Prostate gland (tissue), 2 donors: ENCODE measurements at regions not wholly inside any gene's neighbourhood (a gene's known extent, or its start where the extent isn't known, plus 50 kb on each side); places are given as distances from the start of the nearest gene placed in this dataset.

Experiments used
- POLR2A ChIP-seq: fragments of 450-650 bp; IDR thresholded peaks from one replicate; pipeline ENCODE4 v1.6.1; 2016; ENCODE audit warnings: antibody characterized with exemption, mild to moderate bottlenecking
- POLR2AphosphoS5 ChIP-seq: sonication (generic); formaldehyde crosslinking; IDR thresholded peaks from one replicate; pipeline ENCODE4 v1.6.1; 2017; ENCODE audit warnings: antibody characterized with exemption
- TF ChIP-seq, protein P1 (sequence below), 4 experiments: fragments of 200-600 bp in 2 of 4; fragments of 450-650 bp in 2 of 4; sonication (generic) in 2 of 4; IDR thresholded peaks; 1 replicate in 3 of 4; 2 replicates in 1 of 4; pipeline ENCODE4 v1.5.1; 2016 to 2019; ENCODE audit warnings: antibody characterized with exemption in 4 of 4, mild to moderate bottlenecking in 2 of 4, moderate library complexity in 2 of 4

DNA sequence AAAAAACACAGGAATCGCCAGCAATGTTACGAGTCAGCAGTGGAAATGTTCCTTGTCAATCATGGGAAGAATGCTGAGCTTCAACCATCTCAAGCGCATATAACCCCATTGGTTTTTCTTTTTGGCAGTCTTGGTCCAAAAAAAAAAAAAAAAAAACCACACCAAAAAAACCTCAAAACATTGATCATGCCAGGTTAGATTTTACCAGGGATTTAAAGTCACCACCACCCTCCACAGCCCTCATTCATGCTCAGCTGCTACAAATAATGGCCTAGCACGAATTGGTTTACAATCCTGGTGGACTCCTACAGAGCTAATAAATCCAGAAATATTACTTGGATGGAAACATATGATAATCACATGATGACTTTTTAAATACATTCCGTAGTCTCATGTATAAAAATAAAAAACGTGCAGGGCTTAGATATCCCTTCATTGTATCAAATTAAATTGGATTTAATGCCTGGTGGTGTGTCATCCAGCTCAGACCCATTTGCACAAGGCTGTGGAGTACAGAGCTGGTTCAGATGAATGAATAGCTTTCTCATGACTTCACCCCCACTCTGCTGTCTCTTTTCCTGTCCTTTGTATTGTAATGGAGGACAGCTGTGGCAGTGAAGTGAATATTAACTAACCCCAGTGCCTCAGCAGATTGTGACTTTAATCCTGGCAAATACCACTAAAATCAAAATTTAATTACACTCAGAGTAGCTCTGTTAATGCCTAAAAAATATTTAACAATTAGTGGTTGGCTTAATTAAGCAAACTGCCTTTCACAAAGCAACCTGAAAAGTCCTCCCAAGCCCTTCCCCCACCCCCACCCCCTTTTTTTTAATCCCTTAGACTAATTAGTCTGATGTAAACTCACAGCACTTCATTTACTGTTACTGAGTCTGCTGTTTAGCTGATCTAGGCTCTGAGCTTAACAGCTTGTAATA, 626.5 kb upstream of the ZNF608 start:
- TF ChIP-seq, protein P1, sequence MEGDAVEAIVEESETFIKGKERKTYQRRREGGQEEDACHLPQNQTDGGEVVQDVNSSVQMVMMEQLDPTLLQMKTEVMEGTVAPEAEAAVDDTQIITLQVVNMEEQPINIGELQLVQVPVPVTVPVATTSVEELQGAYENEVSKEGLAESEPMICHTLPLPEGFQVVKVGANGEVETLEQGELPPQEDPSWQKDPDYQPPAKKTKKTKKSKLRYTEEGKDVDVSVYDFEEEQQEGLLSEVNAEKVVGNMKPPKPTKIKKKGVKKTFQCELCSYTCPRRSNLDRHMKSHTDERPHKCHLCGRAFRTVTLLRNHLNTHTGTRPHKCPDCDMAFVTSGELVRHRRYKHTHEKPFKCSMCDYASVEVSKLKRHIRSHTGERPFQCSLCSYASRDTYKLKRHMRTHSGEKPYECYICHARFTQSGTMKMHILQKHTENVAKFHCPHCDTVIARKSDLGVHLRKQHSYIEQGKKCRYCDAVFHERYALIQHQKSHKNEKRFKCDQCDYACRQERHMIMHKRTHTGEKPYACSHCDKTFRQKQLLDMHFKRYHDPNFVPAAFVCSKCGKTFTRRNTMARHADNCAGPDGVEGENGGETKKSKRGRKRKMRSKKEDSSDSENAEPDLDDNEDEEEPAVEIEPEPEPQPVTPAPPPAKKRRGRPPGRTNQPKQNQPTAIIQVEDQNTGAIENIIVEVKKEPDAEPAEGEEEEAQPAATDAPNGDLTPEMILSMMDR (IDR thresholded peaks at IDR 0.05), result no peak
- TF ChIP-seq POLR2AphosphoS5, result no peak
- no peak for TF ChIP-seq POLR2A
